ENCODE measurements at regions not wholly inside any gene's neighbourhood (a gene's known extent, or its start where the extent isn't known, plus 50 kb on each side); places are given as distances from the start of the nearest gene placed in this dataset.

DNA sequence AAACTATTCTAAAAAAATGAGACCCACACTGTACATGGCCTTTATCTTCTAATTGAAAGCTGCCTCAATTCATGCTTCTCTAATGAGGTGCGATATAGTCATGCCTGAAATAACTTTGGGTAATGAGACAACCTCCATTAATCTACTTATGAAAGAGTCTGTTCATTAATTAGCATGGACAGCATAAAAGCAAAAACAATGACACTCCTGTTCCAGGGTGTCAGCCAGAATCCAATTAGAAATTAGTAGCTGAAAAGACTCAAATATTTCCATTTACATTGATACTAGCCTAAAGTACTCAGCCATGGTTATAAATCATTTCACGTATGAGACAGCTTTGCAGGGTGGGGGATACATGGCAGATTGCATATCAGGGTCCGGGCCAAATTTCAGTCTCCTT lies 288.7 kb downstream of the AKAIN1 start:
- FAIRE-seq (no peak), DNase-seq (no peak), ATAC-seq (no peak)
- intact Hi-C loops (cut with DNase I), result no loop called here
- Histone ChIP-seq H3K4me3 (no peak overlapping the region), H3K27ac (no peak overlapping the region), H3K9me3 (no peaks in the 10 kb centered on the region), H3K4me1 (no peaks in the 10 kb centered on the region), H3K36me3 (no peaks in the 10 kb centered on the region), H3K27me3 (no peaks in the 10 kb centered on the region)
- TF ChIP-seq, protein P1, sequence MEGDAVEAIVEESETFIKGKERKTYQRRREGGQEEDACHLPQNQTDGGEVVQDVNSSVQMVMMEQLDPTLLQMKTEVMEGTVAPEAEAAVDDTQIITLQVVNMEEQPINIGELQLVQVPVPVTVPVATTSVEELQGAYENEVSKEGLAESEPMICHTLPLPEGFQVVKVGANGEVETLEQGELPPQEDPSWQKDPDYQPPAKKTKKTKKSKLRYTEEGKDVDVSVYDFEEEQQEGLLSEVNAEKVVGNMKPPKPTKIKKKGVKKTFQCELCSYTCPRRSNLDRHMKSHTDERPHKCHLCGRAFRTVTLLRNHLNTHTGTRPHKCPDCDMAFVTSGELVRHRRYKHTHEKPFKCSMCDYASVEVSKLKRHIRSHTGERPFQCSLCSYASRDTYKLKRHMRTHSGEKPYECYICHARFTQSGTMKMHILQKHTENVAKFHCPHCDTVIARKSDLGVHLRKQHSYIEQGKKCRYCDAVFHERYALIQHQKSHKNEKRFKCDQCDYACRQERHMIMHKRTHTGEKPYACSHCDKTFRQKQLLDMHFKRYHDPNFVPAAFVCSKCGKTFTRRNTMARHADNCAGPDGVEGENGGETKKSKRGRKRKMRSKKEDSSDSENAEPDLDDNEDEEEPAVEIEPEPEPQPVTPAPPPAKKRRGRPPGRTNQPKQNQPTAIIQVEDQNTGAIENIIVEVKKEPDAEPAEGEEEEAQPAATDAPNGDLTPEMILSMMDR (IDR thresholded peaks at IDR 0.05), result no peak
- WGBS, 2 donors, result 21 to 29% methylated on average over 3 of the region's 3 CpGs

DNA sequence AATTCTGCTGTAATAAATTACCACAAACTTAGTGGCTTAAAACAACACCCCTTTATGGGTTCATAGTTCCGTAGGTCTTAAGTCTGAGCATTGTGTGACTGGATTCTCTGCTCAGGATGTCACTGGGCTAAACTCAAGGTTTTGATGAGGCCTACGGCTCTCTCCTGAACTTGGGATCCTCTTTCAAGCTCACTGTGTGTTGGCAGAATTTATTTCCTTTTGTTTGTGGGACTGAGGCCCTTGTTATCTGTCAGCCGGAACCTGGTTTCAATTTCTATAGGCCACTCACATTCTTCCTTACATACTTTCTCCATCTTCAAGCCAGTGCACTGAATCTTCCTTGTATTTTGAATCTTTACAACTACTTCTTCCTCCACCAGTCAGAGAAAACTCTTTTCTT lies 290.2 kb downstream of the AKAIN1 start:
- WGBS, 2 donors, result 64 to 71% methylated on average over 3 of the region's 3 CpGs
- no peaks in the 10 kb centered on the region for H3K36me3 ChIP-seq
- no peaks in the 10 kb centered on the region for H3K9me3 ChIP-seq
- H3K27ac ChIP-seq, result no peak overlapping the region
- DNase-seq (no peak), ATAC-seq (no peak), FAIRE-seq (no peak)
- H3K4me1 ChIP-seq, result no peaks in the 10 kb centered on the region
- no peak overlapping the region for H3K4me3 ChIP-seq
- TF ChIP-seq, protein P1 (IDR thresholded peaks at IDR 0.05), result no peak
- H3K27me3 ChIP-seq, result no peaks in the 10 kb centered on the region
- intact Hi-C loops (cut with DNase I), result no loop called here

DNA sequence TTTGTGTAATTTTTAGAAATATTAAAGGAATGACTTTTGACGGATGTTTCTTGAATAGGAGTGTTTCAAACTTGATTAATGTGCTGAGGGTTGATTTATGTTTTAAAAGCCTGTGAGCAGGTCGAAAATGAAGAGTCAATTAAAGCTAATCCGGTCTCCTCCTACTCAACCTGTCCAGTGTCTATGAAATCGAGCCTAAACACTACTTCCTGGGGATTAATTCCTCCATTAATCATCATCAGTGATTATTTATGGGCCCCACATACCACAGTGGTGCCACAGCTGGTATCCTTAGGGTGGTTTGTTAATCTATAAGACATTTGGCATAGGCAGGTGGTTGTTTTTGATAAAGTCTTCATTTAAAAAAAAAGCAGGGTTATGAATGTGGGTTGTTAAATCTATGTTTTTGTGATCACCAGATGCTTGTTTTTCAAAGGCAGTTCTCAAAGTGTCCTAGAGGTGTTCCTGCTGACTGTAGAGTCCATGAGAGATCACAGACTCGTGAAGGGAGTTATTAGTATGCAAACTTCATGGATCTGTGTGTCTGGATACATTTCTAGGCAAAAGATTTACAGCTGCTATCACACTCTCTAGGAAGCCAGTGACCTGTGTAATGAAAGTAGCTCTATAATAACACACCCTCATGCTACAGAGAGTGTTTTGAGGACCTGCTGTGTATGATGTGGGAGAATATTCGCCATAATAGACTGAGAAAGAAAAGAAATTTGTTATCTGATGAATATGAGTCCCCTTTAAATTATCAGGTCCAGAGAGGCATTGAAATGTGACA lies 308.6 kb downstream of the AKAIN1 start:
- TF ChIP-seq, protein P1 (IDR thresholded peaks at IDR 0.05), result no peak
- ATAC-seq, result no peak
- no peaks in the 10 kb centered on the region for H3K4me1 ChIP-seq

DNA sequence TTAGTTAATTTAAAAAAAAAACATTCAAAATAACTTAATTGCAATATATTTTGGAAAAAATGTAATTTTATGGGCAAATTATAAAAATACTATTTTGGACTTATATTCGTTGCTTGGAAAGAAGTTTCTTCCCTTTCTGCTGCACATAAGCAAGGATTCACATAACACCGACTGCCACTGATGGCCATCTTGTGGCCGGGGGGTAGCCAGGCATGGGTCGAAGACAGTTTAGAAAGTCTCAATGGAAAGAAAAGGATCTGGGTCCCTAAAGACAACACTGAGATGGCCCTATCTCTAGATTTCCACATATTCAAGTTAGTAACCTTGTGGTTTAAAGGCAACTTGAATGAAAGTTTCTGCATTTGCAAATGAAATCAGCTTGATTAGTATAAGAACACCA lies 318.6 kb downstream of the AKAIN1 start:
- Histone ChIP-seq H3K36me3 (no peaks in the 10 kb centered on the region), H3K27me3 (no peaks in the 10 kb centered on the region), H3K4me1 (no peaks in the 10 kb centered on the region), H3K4me3 (no peak overlapping the region), H3K27ac (no peak overlapping the region), H3K9me3 (no peaks in the 10 kb centered on the region)
- TF ChIP-seq, protein P1 (IDR thresholded peaks at IDR 0.05), result no peak
- intact Hi-C loops (cut with DNase I), result no loop called here
- FAIRE-seq (no peak), ATAC-seq (no peak), DNase-seq (no peak)
- WGBS, 2 donors, result 51 to 68% methylated on average over 4 of the region's 4 CpGs

More for the DNA sequence above, 308.6 kb downstream of the AKAIN1 start:
- Histone ChIP-seq H3K36me3 (no peaks in the 10 kb centered on the region), H3K4me3 (no peak overlapping the region), H3K27me3 (no peaks in the 10 kb centered on the region), H3K9me3 (no peaks in the 10 kb centered on the region), H3K27ac (no peak overlapping the region)
- intact Hi-C loops (cut with DNase I), result no loop called here
- 27 to 34% methylated on average over 6 of the region's 6 CpGs for WGBS, 2 donors
- FAIRE-seq (no peak), DNase-seq (no peak)

DNA sequence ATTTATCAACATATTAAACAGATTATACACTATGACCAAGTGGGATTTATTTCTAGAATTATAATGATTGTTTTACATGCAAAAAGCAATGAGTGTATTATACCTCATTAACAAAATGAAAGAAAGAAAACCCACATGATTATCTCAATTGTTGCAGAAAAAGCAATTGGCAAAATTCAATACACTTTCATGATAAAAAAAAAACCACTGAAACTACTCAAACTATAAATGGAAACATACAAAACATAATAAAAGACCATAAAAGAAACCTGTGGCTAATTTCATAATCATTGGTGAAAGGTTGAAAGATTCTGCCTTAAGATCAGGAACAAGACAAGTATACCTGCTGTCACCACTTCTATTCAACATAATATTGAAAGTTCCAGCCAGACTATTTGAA lies 325.9 kb downstream of the AKAIN1 start:
- no peak overlapping the region for H3K27ac ChIP-seq

More for the DNA sequence above, 325.9 kb downstream of the AKAIN1 start:
- no peak for FAIRE-seq
- no peak for ATAC-seq
- Histone ChIP-seq H3K4me1 (no peaks in the 10 kb centered on the region), H3K27me3 (no peaks in the 10 kb centered on the region), H3K4me3 (no peak overlapping the region), H3K9me3 (no peaks in the 10 kb centered on the region), H3K36me3 (no peaks in the 10 kb centered on the region)
- TF ChIP-seq, protein P1 (IDR thresholded peaks at IDR 0.05), result no peak
- intact Hi-C loops (cut with DNase I), result no loop called here
- no peak for DNase-seq
